ENCODE measurements at regions not wholly inside any gene's neighbourhood (a gene's known extent, or its start where the extent isn't known, plus 50 kb on each side); places are given as distances from the start of the nearest gene placed in this dataset.

DNA sequence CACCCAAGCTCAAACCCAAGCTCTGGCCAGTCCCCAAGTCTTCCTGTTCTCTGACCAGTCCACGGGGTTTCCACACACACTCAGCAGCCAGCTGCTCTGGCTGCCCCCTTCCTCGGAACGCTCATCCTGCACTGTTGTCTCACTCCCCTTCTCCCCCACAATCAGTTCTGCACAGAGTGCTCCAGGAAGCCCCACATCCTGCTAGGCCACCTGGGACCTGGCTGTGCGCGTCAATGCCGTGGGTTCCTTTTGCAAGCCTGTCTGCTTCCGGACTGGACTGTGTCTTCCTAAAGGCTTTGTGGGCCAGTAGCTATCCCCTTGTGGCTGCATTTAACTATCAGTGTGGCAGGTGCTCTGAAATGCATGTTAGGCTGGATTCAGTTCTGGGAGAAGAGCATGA is 605.0 kb upstream of the RAB6C start:
- no peaks in the 10 kb centered on the region for H4K20me1 ChIP-seq (ENCODE audit: insufficient read depth)
- H3K4me1 ChIP-seq (ENCODE audit: low read depth, poor library complexity, severe bottlenecking) = no peaks in the 10 kb centered on the region
- no peak overlapping the region for H3K9ac ChIP-seq
- TF ChIP-seq, protein P1, sequence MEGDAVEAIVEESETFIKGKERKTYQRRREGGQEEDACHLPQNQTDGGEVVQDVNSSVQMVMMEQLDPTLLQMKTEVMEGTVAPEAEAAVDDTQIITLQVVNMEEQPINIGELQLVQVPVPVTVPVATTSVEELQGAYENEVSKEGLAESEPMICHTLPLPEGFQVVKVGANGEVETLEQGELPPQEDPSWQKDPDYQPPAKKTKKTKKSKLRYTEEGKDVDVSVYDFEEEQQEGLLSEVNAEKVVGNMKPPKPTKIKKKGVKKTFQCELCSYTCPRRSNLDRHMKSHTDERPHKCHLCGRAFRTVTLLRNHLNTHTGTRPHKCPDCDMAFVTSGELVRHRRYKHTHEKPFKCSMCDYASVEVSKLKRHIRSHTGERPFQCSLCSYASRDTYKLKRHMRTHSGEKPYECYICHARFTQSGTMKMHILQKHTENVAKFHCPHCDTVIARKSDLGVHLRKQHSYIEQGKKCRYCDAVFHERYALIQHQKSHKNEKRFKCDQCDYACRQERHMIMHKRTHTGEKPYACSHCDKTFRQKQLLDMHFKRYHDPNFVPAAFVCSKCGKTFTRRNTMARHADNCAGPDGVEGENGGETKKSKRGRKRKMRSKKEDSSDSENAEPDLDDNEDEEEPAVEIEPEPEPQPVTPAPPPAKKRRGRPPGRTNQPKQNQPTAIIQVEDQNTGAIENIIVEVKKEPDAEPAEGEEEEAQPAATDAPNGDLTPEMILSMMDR (conservative IDR thresholded peaks at IDR 0.05; ENCODE audit: low read depth, low read length) = no peak
- no peak overlapping the region for H3K4me2 ChIP-seq
- no peaks in the 10 kb centered on the region for H3K36me3 ChIP-seq (ENCODE audit: insufficient read depth)
- no peaks in the 10 kb centered on the region for H3K27me3 ChIP-seq (ENCODE audit: insufficient read depth, low read depth)
- H3K79me2 ChIP-seq (ENCODE audit: insufficient read depth, low read depth) = no peaks in the 10 kb centered on the region
- H3K27ac ChIP-seq = no peak overlapping the region
- H3K4me3 ChIP-seq (IDR thresholded peaks at IDR 0.05; ENCODE audit: insufficient read depth, low read depth, low read length) = no peak overlapping the region
- H2AFZ ChIP-seq (ENCODE audit: low read depth) = no peak overlapping the region

DNA sequence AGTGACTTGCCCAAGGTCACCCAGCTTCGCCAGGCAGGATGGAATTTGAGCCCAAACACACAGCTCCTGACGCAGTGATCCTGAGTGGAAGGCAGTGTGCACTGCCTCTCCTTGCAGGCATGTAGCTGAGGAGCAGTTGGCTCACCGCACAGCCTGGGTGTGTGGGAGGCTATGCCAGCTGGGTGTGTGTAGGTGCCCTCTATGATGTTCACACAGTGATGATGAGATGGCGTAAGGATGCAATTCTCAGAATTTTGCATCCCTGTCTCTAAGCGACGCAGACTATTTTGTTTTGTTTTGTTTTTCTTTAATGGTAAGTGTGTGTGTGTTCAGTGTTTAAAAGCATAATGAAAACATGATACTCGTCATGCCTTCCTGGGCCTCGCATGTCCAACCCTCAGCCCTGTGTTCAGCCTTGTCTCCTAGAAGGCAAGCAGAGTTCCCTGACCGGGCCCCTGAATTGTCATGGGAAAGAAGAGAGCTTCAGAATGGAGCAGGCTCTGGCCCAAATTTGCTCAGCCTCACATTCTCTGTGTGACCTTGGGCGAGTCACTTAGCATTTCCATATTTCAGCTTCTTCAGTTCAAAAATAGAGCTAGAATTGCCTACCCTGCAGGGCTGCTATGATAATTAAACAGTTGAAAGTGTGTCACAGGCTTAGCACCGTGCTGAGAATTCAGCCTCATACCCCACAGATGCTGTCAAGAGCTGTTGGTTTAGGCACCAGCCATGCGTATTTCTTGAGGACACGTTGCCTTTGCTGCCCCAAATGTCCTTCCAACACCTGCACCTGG is 603.6 kb upstream of the RAB6C start:
- Histone ChIP-seq H3K27me3 (ENCODE audit: insufficient read depth, low read depth) (no peaks in the 10 kb centered on the region), H3K9ac (no peak overlapping the region), H3K79me2 (ENCODE audit: insufficient read depth, low read depth) (no peaks in the 10 kb centered on the region)

DNA sequence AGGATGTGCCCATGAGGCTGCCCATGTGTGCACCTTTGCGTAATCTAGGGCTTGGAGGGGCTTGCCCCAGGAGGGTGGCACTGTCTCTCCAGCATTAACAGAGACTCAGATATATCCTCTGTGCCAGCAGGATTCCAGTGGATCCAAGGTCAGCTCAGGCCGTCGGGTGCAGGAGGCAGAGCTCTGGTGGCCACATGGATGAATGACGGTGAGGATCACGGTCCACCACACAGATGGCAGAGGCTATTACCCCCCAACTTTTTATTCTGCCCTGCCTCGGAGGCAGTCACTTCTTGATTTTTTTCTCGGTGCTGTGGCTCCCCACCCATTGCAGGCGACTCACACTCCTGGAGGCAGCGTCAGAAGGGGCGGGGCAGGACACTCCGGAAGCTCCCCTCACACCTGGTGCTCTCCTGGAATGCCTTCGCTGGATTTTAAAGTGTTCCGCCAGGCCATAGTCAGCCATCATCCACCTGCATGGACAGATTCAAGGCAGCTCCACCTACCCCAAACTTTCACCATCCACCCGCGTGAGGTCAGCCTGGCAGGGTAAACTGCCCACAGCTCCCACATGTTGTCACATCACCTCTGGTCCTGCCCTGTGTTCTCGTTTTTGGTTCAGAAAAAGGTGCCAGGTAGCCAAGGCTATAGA is 602.9 kb upstream of the RAB6C start:
- H3K4me2 ChIP-seq = no peak overlapping the region
- no peaks in the 10 kb centered on the region for H4K20me1 ChIP-seq (ENCODE audit: insufficient read depth)
- TF ChIP-seq, protein P1 (conservative IDR thresholded peaks at IDR 0.05; ENCODE audit: low read depth, low read length) = no peak
- H3K79me2 ChIP-seq (ENCODE audit: insufficient read depth, low read depth) = no peaks in the 10 kb centered on the region
- no peak overlapping the region for H2AFZ ChIP-seq (ENCODE audit: low read depth)
- no peaks in the 10 kb centered on the region for H3K36me3 ChIP-seq (ENCODE audit: insufficient read depth)
- no peak overlapping the region for H3K9ac ChIP-seq
- H3K27ac ChIP-seq = no peak overlapping the region
- H3K4me3 ChIP-seq (IDR thresholded peaks at IDR 0.05; ENCODE audit: insufficient read depth, low read depth, low read length) = no peak overlapping the region
- H3K4me1 ChIP-seq (ENCODE audit: low read depth, poor library complexity, severe bottlenecking) = no peaks in the 10 kb centered on the region
- H3K27me3 ChIP-seq (ENCODE audit: insufficient read depth, low read depth) = no peaks in the 10 kb centered on the region

More for the DNA sequence above, 603.6 kb upstream of the RAB6C start:
- Histone ChIP-seq H4K20me1 (ENCODE audit: insufficient read depth) (no peaks in the 10 kb centered on the region), H2AFZ (ENCODE audit: low read depth) (no peak overlapping the region), H3K4me3 (IDR thresholded peaks at IDR 0.05; ENCODE audit: insufficient read depth, low read depth, low read length) (no peak overlapping the region), H3K4me2 (no peak overlapping the region), H3K27ac (no peak overlapping the region), H3K4me1 (ENCODE audit: low read depth, poor library complexity, severe bottlenecking) (no peaks in the 10 kb centered on the region), H3K36me3 (ENCODE audit: insufficient read depth) (no peaks in the 10 kb centered on the region)
- TF ChIP-seq, protein P1 (conservative IDR thresholded peaks at IDR 0.05; ENCODE audit: low read depth, low read length) = no peak

DNA sequence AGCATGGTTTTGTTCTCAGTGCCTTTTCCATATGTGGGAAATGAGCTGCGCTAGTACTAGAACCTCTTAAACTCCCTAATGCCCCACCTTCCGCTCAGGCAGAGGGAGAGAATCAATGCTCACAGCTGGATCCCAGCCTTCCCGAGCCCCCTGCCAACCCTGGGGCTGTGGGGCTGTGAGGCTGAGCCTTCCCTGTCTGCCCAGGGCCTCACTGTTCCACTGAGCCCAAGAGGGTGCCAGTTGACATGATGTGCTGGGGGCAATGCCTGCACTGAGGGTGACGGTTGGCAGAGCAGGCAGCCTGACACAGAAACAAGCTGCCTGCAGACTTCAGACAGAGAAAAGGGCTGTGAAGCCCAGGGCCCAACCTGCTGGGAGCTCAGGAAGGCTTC is 602.4 kb upstream of the RAB6C start:
- H2AFZ ChIP-seq (ENCODE audit: low read depth) = no peak overlapping the region
- no peaks in the 10 kb centered on the region for H3K79me2 ChIP-seq (ENCODE audit: insufficient read depth, low read depth)
- H4K20me1 ChIP-seq (ENCODE audit: insufficient read depth) = no peaks in the 10 kb centered on the region
- TF ChIP-seq, protein P1 (conservative IDR thresholded peaks at IDR 0.05; ENCODE audit: low read depth, low read length) = no peak
- H3K27ac ChIP-seq = no peak overlapping the region
- no peaks in the 10 kb centered on the region for H3K4me1 ChIP-seq (ENCODE audit: low read depth, poor library complexity, severe bottlenecking)
- no peaks in the 10 kb centered on the region for H3K36me3 ChIP-seq (ENCODE audit: insufficient read depth)
- no peaks in the 10 kb centered on the region for H3K27me3 ChIP-seq (ENCODE audit: insufficient read depth, low read depth)
- no peak overlapping the region for H3K4me2 ChIP-seq
- no peak overlapping the region for H3K9ac ChIP-seq
- no peak overlapping the region for H3K4me3 ChIP-seq (IDR thresholded peaks at IDR 0.05; ENCODE audit: insufficient read depth, low read depth, low read length)

All from KMS-11 (cell line).